IPS-NIHi7 (cell line): ENCODE measurements at regions not wholly inside any gene's neighbourhood (a gene's known extent, or its start where the extent isn't known, plus 50 kb on each side); places are given as distances from the start of the nearest gene placed in this dataset.

Source experiments
- DNase-seq: peaks from one replicate; pipeline ENCODE4 v3.0.0; 2012; ENCODE audit warnings: mixed read lengths; ENCODE audit errors: extremely low spot score

DNA sequence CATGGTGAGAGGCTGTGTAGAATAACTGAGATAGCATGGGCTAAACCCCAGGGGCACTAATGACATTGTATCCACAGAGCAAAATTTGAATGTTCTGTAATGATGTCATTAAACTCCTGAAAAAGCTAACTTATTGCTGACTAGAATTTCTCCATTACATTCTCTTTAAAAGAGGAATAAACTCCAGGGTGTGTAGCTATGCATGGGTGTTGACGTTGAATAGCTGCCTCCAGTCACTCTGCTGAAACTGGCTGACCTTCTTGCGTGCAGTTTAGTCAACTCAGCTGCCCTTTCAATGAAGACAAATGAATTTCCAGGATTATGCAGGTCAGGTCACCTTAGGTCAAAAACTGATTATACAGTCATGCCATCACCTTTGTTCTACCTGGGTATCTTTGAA, 617.5 kb upstream of the WWC1 start:
- no peak for DNase-seq

GRCh38 chr5:167678481-167678880, 613.0 kb upstream of the WWC1 start:
- no peak for DNase-seq

- DNase-seq, result no peak
Observed at GRCh38 chr5:167684251-167684650, 607.2 kb upstream of the WWC1 start.

- DNase-seq, result no peak
Observed at GRCh38 chr5:167688341-167689130, 602.9 kb upstream of the WWC1 start.

DNA sequence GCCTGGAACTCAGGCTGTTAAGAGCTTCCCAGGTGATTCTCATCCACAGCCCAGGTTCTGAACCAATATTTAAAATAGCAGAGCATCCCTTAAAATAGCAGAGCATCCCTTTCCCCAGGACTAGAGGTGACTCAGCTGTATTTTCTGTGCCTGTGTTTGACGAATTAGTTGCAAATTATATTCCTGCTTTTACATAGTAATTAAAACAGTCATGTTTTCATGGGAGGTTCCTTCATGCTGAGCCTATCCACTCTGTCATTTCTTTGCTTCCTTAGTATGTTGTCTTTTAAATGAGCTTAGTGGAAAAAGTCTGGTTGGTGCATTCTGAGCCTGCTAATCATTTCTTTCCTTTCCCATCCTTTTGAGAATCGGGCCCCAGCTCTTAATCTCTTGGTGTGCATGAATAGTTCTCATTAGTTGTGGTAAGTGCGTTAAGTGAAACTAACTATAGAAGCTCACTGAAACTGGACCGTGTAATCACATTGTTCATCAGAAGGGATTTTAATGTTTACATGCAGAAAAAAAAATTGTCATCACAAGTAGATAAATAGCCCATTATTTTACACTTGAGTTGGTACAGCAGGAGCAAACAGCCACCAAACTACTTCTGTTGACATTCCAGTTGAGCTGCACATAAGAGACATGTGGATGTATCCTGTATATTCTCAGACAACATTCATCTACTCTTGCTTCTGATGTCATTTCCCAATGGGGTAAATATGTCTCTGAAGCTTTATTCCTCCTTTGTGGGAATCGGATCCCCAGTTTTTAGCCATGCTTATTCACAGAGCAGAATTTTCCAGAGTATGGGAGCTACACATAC, 596.9 kb upstream of the WWC1 start:
- no peak for DNase-seq

DNA sequence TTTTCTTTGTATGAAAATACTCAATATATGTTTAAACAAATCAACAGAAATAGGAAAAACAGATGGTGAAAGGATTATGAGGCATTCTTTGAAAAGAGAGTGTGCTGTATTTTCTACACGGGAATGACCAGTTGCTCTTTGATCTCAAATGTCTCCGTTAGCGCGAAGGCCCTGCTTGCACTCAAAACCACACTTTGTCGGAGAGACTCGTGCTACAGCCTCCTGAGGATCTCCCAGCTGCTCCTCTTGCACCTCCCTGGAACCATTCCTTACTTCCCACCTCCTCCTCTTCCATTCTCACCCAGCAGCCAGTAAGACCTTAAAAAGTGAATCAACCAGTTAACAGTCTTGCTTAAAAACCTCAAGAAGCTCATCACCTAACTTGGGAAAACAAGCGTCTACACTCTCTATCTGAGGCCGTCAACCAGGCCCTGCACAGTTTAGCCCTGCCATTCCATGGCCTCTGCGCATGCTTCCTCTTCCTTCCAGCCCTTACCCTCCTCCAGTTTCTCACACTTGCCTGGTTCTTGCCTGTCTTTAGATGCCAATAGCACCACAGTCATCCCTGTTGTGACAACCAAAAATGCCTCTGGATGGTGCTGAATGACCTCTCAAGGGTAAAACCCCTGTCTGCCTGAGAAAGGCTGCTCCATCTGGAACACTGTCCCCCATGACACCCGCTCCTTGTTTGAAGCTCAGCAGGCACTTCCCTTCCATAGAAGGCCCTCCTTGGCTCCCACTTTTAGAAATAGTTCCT, 594.7 kb upstream of the WWC1 start:
- DNase-seq, result peak; percentile 14

DNA sequence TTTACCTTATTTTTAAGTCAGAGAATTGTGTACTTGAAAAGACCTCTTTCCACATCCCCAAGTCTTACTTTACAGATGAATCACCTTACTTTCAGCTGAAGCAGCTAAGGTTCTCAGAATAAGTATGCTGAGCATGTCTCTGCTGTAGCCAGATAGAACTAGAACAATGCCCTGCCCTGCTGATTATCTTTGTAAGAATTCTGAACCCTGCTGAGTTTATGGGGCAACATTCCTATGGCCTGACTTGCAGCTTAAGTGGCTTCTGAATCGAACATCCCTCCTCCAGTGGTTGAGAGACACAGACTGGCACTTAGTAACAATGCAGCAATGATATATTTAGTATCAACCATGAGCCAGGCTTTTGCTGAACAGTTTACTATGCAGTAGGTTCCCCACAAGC, 592.0 kb upstream of the WWC1 start:
- DNase-seq, result peak; percentile 67

GRCh38 chr5:167701051-167701450, 590.4 kb upstream of the WWC1 start:
- no peak for DNase-seq

DNA sequence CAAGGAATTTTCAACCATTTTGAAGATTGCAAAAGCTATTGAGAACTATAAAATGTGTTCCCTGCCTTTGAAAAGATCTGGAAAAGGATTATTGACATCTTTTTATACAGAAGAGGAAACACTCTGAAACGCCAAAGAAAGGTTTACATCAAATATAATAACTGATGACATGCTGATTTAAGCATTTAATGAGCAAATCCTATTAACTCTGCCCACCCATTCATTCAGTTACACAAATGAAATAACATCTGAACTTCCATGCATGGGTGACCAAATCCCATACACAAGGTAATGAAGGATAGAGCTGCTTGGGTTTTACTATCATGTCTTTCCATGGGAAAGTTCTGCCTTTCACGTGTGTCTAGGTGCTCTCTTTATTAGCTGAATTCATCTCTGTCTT, 589.4 kb upstream of the WWC1 start:
- DNase-seq, result no peak

- DNase-seq, result peak; percentile 51
Observed at GRCh38 chr5:167708449-167708848, 583.0 kb upstream of the WWC1 start.

GRCh38 chr5:167709625-167710024, 581.8 kb upstream of the WWC1 start:
- no peak for DNase-seq

- DNase-seq, result no peak
Observed at GRCh38 chr5:167710444-167711073, 580.9 kb upstream of the WWC1 start.

- no peak for DNase-seq
Observed at GRCh38 chr5:167712986-167713585, 578.4 kb upstream of the WWC1 start.

DNA sequence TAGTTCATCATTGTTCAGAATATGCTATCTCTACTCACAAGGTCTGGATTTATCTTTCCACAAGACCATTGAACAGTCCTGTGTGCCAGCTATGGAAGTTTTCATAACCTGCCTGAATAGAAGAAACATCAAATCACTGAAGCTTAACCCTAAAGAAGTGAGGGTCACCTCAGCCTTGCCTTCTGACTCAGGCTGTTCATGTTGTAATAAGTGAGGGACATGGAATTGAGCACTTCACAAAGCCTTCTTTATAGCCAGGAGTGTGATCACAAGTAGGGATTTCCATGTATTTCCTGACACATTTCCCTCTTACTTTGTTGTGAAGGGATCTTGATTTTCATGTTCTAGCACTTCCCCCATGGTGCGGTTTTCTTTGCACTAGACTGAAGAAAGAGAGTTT, 577.5 kb upstream of the WWC1 start:
- DNase-seq, result no peak

DNA sequence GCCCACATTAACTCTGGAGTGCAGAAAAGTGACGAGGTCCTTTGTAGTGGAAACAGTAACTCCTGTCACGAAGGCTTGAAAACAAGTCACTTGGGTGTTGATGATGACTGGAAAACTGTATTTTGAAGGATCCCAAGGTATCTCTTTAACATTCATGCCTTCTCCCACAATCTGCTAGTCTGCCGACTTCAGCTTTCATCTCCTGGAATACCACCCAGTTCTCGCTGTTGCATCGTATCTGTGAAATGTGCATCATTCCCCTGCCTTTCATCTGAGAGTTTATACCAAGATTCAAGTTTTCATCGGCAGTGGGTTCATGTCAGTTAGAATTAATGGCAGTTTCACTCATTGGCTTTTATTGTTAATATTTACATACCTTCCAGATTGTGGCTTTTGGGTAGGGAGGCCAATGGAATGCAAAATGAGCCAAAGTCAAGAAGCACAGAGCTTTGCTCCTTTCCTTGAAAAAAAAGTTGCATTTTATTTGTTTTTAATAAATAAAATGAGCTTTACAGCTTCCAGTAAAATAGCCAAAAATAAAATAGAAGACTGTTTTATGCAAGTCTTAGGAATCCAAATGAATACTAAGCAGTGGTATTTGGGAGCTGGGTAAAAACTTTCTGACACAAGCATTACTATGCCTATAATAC, 575.2 kb upstream of the WWC1 start:
- DNase-seq, result no peak

GRCh38 chr5:167720259-167720658, 571.2 kb upstream of the WWC1 start:
- no peak for DNase-seq

GRCh38 chr5:167720676-167721260, 570.7 kb upstream of the WWC1 start:
- DNase-seq, result no peak

GRCh38 chr5:167721926-167722440, 569.5 kb upstream of the WWC1 start:
- no peak for DNase-seq

- DNase-seq, result peak; percentile 86
Observed at GRCh38 chr5:167723254-167723871, 568.1 kb upstream of the WWC1 start.

GRCh38 chr5:167725264-167725663, 566.2 kb upstream of the WWC1 start:
- no peak for DNase-seq
